SIG-M5 (cell line): ENCODE measurements at regions not wholly inside any gene's neighbourhood (a gene's known extent, or its start where the extent isn't known, plus 50 kb on each side); places are given as distances from the start of the nearest gene placed in this dataset.
"Not testable (repeated sequence)": the region's sequence is repeated elsewhere in the genome, so short reads cannot be mapped to it uniquely, and the experiment has no call there.

Source experiments
- DNase-seq: peaks from one replicate; lab custom pipeline; 2025; lab: John Stamatoyannopoulos, UW

- DNase-seq = no peak
These were observed 221.8 kb upstream of the TUT7 start for GRCh38 chr9:86575825-86576525.

DNA sequence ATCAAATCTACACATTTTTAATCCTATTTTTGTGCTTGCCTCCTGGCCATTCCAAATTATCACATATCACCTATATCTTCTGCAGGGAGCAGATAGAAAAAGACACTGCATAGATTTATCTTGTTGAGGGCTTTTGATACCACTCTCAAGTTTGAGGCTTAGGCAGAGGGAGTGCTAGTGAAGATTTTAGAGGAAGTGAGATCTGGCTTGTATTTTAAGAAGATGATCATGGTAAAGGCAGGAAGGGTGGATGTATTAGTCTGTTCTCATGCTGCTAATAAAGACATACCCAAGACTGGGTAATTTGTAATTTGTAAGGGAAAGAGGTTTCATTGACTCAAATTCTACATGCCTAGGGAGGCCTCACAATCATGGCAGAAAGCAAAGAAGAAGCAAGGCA lies 220.9 kb upstream of the TUT7 start:
- no peak for DNase-seq

GRCh38 chr9:86573886-86574285 lies 219.7 kb upstream of the TUT7 start:
- DNase-seq = no peak

GRCh38 chr9:86572904-86573303 lies 218.7 kb upstream of the TUT7 start:
- DNase-seq = no peak

DNA sequence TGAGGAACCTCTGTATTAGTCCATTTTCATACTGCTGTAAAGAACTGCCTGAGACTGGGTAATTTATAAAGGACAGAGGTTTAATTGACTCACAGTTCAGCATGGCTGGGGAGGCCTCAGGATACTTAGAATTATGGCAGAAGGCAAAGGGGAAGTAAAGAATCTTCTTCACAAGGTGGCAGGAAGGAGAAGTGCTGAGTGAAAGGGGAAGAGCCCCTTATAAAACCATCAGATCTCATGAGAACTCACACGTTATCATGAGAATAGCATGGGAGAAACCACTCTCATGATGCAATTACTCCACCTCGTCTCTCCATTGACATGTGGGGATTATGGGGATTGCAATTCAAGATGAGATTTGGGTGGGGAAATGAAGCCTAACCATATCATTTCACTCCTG lies 211.4 kb upstream of the TUT7 start:
- not testable (repeated sequence) for DNase-seq

DNA sequence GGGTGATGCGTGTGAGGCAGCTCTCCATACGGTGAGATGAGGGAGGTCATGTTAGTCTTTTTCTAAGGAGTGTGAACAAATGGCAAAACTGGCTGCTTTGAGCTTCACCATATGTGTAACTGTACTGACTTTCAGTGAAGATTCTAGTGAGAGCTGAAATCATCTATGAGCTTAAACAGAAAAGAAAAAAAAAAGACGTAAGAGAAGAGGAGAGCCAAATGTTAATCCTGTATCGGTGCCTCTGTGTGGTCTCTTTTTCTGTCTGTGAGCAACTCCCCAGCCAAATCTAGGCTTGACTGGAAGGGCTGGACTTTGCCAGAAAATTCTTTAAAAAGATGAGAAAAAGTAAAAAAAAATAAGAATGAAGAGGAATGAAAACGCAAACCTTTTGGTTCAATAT lies 209.7 kb upstream of the TUT7 start:
- no peak for DNase-seq

DNA sequence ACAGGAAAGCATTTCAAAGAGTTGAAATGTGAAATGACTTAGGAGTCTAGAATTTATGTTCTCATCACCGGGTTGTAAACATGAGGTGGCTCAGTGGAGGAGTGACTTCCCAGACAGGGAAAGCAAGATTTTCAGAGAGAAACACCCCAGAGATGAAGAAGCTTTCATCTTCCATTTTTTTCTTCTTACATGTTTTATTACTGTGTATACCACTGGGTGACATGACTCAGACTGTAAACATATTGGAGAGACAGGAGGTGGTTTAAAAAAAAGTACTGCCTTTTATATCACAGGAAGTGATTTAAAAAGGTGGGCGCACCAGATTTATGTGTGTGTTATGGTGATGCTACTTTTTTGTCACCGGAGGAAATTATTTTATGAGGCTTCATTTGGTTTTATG lies 209.1 kb upstream of the TUT7 start:
- no peak for DNase-seq

DNA sequence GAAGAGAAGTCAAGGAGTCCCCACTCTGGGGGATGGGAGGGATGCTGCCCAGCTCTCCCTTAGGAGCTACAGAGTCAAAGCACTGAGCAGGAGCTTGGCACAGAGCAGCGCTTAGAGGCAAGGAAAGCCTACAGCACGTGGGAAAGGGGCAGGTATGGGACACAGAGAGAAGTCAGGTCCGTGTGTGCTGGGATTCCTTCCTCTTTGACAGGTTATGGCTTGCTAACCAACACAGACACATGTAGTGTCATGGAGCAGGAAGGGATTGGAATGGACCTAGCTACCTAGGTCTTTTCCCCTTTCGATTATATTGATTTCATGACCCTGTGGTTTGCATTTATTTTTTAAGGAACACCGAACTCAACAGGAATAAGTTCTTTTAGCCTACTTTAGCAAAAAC lies 208.5 kb upstream of the TUT7 start:
- no peak for DNase-seq

DNA sequence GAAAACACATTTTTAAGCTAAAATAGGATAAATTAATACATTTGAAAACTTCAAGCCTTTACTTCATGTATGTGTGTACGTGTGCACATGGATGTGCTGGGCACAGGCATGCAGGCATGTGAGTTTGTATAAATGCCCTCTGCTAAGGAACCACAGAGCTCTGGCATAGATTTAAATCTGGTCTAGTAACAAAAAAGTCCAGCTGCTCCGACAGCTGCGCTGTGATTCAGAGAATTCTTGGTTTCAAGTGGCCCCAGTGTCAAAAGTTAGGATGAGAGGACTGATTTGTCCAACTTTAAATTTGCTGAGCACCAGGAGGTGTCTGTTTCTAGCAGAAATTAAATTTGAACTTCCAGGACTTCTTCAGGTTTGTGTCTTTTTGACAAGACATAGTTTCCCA lies 203.7 kb upstream of the TUT7 start:
- no peak for DNase-seq

DNA sequence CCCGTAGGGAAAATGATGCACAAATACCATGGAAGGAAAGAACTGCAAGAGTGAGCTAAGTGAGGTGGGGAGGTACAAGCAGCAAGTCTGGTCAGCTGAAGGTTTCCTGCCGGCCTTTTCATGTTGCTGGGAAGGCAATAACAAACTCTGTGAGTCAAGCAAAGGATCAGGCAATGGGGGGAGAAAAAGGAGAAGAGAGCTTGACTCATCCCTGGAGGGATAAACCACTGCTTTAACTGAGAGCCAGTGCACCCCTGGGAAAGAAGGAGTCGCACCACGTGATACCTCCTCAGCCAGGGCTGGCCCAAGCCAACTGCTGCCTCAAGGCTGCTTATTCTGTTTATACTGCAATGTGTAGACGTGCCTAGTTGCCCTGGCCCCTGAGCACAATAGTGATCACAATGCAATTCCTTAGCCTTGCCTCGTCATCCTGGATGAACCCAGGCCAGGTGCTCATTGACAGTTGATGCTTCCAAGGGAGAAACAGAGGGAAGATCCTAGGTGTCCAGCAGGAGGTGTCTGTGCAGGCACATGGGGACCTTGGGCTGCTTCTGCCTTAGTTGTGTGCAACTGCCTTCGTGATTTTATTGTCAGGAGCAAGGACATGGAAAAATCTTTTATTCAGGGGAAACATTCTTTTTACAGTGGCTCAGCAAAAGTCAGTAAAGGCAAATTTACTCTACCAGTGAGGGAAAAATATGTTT lies 203.0 kb upstream of the TUT7 start:
- no peak for DNase-seq

DNA sequence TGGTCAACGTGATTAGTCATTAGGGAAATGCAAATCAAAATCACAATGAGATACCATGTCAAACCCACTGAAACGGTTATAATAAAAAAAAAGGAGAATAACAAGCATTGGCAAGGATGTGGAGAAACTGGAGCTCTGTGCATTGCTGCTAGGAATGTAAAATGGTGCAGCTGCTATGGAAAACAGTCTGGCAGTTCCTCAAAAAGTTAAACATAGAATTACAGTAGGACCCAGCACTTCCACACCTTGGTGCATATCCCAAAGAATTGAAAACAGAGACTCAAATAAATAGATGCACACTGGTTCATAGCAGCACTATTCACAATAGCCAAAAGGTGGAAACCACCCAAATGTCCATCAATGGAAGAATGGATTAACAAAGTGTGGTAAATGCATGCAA lies 201.5 kb upstream of the TUT7 start:
- no peak for DNase-seq

DNA sequence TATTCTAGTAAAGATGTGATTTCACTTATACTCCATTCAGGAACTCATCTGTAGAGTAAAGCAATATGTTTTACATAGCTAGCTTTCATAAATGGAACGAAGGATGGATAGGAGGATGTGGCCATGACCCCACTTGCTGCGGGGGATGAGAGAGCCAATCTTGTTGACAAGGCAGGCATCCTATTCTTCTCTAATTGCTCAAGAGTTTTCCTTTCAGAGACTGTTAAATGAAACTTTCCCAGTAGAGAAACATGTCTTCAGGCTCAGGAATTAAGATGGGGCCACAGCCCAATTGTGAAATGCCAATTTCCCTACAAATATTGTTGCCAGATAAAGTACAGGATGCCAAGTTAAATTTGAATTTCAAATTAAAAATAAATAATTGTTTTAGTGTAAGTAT lies 196.2 kb upstream of the TUT7 start:
- DNase-seq = no peak

- DNase-seq = no peak
These were observed 195.7 kb upstream of the TUT7 start for GRCh38 chr9:86549920-86550319.

- DNase-seq = no peak
These were observed 195.2 kb upstream of the TUT7 start for GRCh38 chr9:86549401-86549811.

GRCh38 chr9:86548220-86548619 lies 194.0 kb upstream of the TUT7 start:
- DNase-seq = no peak

DNA sequence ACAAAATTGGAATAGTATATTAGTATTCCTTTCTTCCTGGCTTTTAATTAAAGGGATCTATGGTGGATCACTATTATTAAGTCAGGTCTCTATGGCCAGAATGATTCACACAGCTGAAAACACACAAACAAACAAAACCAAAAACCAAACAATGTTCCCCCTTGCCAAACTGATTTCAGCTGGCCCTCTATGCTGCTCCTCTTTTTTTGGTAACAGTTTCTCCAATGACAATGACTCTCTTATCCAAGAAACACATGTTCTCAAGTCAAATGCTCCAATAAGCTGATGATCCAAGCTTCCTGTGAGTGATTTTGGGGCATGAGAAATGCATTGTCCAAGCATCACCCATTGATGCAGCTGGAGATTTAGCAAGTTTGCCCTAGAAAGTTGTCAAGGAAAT lies 193.4 kb upstream of the TUT7 start:
- DNase-seq = no peak

GRCh38 chr9:86546712-86547111 lies 192.5 kb upstream of the TUT7 start:
- DNase-seq = no peak

DNA sequence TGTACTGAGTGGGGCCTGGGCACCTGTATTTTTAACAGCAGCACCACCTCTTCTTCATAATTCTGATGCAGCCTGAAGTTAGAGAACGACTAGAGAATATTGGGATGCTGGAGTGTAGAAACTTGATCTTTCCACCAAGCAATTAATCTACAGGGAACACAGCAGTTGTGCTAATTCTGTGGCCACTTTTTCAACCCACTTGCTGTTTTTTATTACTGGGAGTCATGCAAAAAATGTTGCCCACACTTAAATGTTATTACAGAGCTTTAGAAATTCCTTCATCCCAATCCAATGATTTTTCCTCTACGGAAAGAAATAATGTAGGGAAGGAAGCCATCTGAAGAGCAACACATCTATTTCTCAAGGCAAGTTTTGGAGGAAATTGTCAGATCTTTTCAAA lies 190.9 kb upstream of the TUT7 start:
- no peak for DNase-seq

DNA sequence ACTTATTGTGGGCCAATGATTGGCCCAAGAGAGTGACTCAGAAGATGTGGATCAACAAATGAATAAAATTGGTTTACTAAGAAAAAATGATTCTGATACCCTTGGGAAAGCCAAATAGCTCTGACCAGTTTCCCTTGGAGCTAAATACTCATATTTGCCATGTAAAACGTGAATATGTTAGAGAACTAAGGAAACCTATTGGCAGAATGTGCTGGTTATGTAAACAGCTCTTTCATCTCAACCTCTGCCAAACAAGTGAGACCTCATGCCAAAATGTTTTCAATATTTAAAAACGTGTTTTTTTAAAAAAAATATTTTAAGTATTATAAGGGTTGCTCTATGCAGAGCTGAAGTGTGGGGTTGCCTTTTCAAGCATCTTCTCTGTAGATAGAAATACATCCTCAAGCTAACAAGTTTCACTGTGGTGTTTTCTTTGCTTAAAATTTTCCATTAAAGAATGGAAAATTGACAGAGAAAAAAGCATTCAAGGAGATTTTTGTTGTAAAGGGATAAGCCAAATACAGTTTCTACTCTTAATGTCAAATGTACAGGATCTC lies 186.9 kb upstream of the TUT7 start:
- no peak for DNase-seq

DNA sequence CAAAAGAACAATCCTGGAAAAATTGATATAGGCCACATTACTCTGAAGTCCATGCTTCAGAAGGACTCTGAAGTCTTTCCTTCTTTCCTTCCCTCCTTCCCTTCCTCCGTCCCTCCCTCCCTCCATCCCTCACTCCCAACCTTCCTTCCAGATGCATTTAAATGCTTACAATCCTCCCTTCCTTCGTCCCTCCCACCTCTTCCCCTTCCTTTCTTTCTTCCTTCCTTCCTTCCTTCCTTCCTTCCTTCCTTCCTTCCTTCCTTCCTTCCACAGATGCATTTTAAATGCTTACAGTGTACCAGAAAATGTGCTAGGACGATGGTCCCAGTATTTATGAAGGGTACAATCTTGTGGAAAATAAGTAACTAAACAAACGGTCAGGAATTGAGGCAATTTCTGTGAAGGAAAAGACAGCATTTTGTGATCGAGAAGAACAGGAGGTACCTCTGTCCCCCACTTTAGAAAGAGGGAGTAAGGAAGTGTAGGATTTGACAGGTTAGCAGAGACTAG lies 181.3 kb upstream of the TUT7 start:
- no peak for DNase-seq

DNA sequence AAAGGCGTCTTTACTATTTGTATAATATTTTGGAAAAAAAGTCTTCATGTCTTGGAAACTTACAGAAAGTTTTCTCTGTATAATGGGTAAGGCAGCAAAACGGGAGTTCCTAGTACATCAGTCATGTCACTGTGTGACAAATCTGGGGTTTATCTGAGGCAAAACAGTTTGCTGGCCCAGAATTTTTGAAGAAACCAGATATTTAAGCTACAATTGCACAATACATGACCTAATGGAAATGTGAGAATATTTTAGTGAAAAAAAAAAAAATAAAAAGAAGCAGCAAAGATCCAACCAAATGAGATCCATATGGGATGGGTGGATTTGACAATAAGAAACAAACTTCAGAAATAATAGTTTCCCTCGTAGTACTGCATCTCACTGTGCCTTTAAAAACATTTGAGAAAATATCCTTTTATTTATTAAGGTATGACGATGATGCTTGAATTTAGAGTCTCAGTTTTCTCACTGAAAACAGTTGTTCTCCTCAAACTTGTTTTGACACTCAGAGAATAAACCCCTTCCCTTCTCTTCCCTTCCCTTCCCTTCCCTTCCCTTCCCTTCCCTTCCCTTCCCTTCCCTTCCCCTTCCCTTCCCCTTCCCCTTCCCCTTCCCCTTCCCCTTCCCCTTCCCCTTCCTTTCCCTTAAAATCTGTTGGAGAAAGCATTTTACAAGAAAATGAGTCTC lies 180.5 kb upstream of the TUT7 start:
- no peak for DNase-seq

GRCh38 chr9:86531971-86532640 lies 177.9 kb upstream of the TUT7 start:
- DNase-seq = no peak
